Osteoblast (primary cell): ENCODE measurements at regions not wholly inside any gene's neighbourhood (a gene's known extent, or its start where the extent isn't known, plus 50 kb on each side); places are given as distances from the start of the nearest gene placed in this dataset.

Experiments used
- DNase-seq: peaks from one replicate; pipeline ENCODE4 v3.0.0; 2011; ENCODE audit warnings: low spot score, mixed read lengths; ENCODE audit not compliant: insufficient read length; ENCODE audit errors: missing footprints
- H2AFZ ChIP-seq: 2 replicates; pipeline ENCODE4 v1.6.0; 2011; ENCODE audit warnings: mild to moderate bottlenecking, low read length
- H3K27ac ChIP-seq: 2 replicates; pipeline ENCODE4 v1.5.1; 2011; ENCODE audit warnings: mild to moderate bottlenecking, low read depth, low read length, moderate library complexity
- H3K27me3 ChIP-seq: 2 replicates; pipeline ENCODE4 v1.6.0; 2012; ENCODE audit warnings: mild to moderate bottlenecking, control low read depth, inconsistent platforms, low read length, moderate library complexity; ENCODE audit not compliant: insufficient read depth
- H3K36me3 ChIP-seq: 2 replicates; pipeline ENCODE4 v1.5.1; 2011; ENCODE audit warnings: mild to moderate bottlenecking, low read length, control low read depth, moderate library complexity; ENCODE audit not compliant: insufficient read depth
- H3K4me1 ChIP-seq: 2 replicates; pipeline ENCODE4 v1.5.1; 2011; ENCODE audit warnings: mild to moderate bottlenecking, low read length, control low read depth, moderate library complexity; ENCODE audit not compliant: insufficient read depth
- H3K4me2 ChIP-seq: 2 replicates; pipeline ENCODE4 v1.6.0; 2011; ENCODE audit warnings: mild to moderate bottlenecking, low read length; ENCODE audit not compliant: insufficient read depth
- H3K4me3 ChIP-seq: fragments of 200-600 bp; sonication (generic); 3 replicates; pipeline ENCODE4 v1.5.1; 2012; ENCODE audit warnings: mild to moderate bottlenecking, low read length, inconsistent platforms; ENCODE audit not compliant: insufficient read depth
- H3K79me2 ChIP-seq: 2 replicates; pipeline ENCODE4 v1.6.0; 2012; ENCODE audit warnings: mild to moderate bottlenecking, low read length, control low read depth, inconsistent platforms; ENCODE audit not compliant: insufficient read depth
- H3K9me3 ChIP-seq: 2 replicates; pipeline ENCODE4 v1.5.1; 2011; ENCODE audit warnings: low read depth, low read length, control low read depth
- H4K20me1 ChIP-seq: 2 replicates; pipeline ENCODE4 v1.6.0; 2012; ENCODE audit warnings: mild to moderate bottlenecking, low read length, control low read depth; ENCODE audit not compliant: insufficient read depth
- TF ChIP-seq, protein P1 (sequence below): IDR thresholded peaks from 2 replicates; pipeline ENCODE4 v1.5.1; 2011; ENCODE audit warnings: mild to moderate bottlenecking, low read depth, low read length, moderate library complexity; ENCODE audit errors: extremely low read depth

DNA sequence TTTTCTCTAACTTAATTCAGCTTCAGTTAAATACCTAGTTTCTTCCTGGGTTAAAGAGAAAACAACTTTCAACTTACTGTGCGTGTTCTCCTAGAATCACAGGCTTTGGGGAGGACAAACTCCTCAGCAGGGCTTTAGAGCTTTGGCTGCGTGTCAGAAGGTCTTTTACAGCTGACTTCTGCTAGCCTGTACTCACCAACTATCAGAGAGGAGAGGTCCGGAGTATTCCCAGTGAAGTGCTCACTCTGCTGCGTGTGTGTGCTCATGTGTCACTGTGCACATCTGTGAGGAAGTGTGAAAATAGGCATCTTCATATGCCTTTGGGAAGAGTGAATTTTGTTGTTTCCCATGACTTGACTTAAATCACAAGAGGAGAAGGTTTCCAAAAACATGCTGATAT lies 423.2 kb upstream of the SGCD start:
- H3K27me3 ChIP-seq, result no peaks in the 10 kb centered on the region
- H3K27ac ChIP-seq, result no peak overlapping the region
- no peak overlapping the region for H3K4me3 ChIP-seq
- no peak overlapping the region for H2AFZ ChIP-seq
- no peak for DNase-seq
- no peaks in the 10 kb centered on the region for H4K20me1 ChIP-seq
- H3K79me2 ChIP-seq, result no peaks in the 10 kb centered on the region
- TF ChIP-seq, protein P1, sequence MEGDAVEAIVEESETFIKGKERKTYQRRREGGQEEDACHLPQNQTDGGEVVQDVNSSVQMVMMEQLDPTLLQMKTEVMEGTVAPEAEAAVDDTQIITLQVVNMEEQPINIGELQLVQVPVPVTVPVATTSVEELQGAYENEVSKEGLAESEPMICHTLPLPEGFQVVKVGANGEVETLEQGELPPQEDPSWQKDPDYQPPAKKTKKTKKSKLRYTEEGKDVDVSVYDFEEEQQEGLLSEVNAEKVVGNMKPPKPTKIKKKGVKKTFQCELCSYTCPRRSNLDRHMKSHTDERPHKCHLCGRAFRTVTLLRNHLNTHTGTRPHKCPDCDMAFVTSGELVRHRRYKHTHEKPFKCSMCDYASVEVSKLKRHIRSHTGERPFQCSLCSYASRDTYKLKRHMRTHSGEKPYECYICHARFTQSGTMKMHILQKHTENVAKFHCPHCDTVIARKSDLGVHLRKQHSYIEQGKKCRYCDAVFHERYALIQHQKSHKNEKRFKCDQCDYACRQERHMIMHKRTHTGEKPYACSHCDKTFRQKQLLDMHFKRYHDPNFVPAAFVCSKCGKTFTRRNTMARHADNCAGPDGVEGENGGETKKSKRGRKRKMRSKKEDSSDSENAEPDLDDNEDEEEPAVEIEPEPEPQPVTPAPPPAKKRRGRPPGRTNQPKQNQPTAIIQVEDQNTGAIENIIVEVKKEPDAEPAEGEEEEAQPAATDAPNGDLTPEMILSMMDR, result no peak
- H3K36me3 ChIP-seq, result no peaks in the 10 kb centered on the region
- no peaks in the 10 kb centered on the region for H3K9me3 ChIP-seq
- no peak overlapping the region for H3K4me2 ChIP-seq
- peaks cover 8% of the 10 kb centered on the region for H3K4me1 ChIP-seq

DNA sequence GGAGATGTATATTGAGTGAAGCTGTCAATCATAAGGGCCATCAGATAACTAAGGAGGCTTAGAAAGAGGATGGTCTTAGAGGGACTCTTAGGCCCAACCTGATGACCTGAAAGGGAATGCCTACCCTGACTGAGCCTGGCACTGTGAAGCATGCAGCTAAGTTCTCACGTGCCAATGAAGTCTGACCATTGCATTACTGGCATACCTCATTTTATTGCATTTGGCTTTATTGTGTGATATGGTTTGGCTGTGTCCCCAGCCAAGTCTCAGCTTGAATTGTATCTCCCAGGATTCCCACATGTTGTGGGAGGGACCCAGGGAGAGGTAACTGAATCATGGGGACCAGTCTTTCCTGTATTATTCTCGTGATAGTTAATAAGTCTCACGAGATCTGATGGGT lies 421.6 kb upstream of the SGCD start:
- no peak overlapping the region for H3K4me3 ChIP-seq
- no peak overlapping the region for H3K27ac ChIP-seq
- H3K9me3 ChIP-seq, result no peaks in the 10 kb centered on the region
- H3K4me2 ChIP-seq, result no peak overlapping the region
- H3K36me3 ChIP-seq, result no peaks in the 10 kb centered on the region
- no peak for DNase-seq
- TF ChIP-seq, protein P1, result no peak
- H4K20me1 ChIP-seq, result no peaks in the 10 kb centered on the region
- H3K79me2 ChIP-seq, result no peaks in the 10 kb centered on the region
- peaks cover 3% of the 10 kb centered on the region for H3K4me1 ChIP-seq
- H2AFZ ChIP-seq, result no peak overlapping the region
- no peaks in the 10 kb centered on the region for H3K27me3 ChIP-seq

DNA sequence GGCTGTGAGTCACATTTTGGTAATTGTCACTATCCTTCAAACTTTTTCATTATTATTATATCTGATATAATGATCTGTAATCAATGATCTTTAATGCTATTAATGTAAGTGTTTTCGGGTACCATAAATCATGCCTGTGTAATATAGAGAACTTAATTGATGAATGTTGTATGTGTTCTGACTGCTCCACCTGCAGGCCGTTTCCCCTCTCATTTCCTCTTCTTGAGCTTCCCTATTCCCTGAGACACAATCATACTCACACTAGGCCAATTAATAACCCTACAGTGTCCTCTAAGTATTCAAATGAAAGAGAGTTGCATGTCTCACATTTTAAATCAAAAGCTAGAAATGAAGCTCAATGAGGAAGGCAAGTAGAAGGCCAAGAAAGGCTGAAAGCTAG lies 420.9 kb upstream of the SGCD start:
- Histone ChIP-seq H3K9me3 (no peaks in the 10 kb centered on the region), H3K4me2 (no peak overlapping the region), H3K27ac (no peak overlapping the region), H3K4me1 (peaks cover 3% of the 10 kb centered on the region), H3K27me3 (no peaks in the 10 kb centered on the region), H3K4me3 (no peak overlapping the region), H2AFZ (no peak overlapping the region), H4K20me1 (no peaks in the 10 kb centered on the region), H3K79me2 (no peaks in the 10 kb centered on the region), H3K36me3 (no peaks in the 10 kb centered on the region)
- no peak for DNase-seq
- TF ChIP-seq, protein P1, result no peak

DNA sequence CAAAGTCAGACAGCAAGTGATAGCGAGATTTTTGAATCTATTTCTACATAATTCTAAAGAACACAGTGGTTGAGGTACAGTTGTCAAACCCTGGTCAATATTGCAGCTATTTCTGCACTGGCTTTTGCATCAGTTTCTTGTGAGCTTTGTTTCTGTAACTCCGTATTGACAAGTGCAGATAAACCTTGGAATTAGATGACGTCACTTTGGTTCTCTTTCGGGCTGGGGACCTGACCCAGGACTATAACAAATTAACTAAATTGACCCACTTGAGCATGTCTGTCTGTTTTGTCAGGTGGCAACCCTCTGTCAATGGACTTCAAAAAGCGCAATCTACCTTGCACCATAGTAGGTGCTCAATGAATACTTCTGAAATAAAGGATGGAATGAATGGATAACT lies 418.4 kb upstream of the SGCD start:
- Histone ChIP-seq H2AFZ (no peak overlapping the region), H3K27me3 (no peaks in the 10 kb centered on the region), H3K4me2 (no peak overlapping the region), H4K20me1 (no peaks in the 10 kb centered on the region), H3K4me1 (peaks cover 3% of the 10 kb centered on the region), H3K27ac (no peak overlapping the region), H3K4me3 (no peak overlapping the region), H3K36me3 (no peaks in the 10 kb centered on the region), H3K79me2 (no peaks in the 10 kb centered on the region), H3K9me3 (no peaks in the 10 kb centered on the region)
- no peak for DNase-seq
- TF ChIP-seq, protein P1, result no peak
